Uterus (tissue), 3 donors: ENCODE measurements at regions not wholly inside any gene's neighbourhood (a gene's known extent, or its start where the extent isn't known, plus 50 kb on each side); places are given as distances from the start of the nearest gene placed in this dataset.

Experiments used
- DNase-seq, 2 donors: peaks; one replicate each; pipeline ENCODE4 v3.0.0-alpha.2; 2019 to 2020
- H3K27ac ChIP-seq, 2 donors: fragments of 200-600 bp; sonication (generic); 1 replicate in 1 of 2; 2 replicates in 1 of 2; pipeline ENCODE4 v1.5.1; 2016 to 2018
- H3K27me3 ChIP-seq, 2 donors: fragments of 200-600 bp; sonication (generic); one replicate each; pipeline ENCODE4 v1.5.1; 2018 to 2019; ENCODE audit warnings: control low read depth in 1 of 2
- H3K36me3 ChIP-seq, 2 donors: fragments of 200-600 bp; sonication (generic); one replicate each; pipeline ENCODE4 v1.5.1; 2019; ENCODE audit warnings: control low read depth in 1 of 2
- H3K4me1 ChIP-seq, 2 donors: fragments of 200-600 bp; sonication (generic); one replicate each; pipeline ENCODE4 v1.5.1; 2018 to 2019; ENCODE audit warnings: control low read depth in 1 of 2
- H3K4me3 ChIP-seq, 2 donors: fragments of 200-600 bp; sonication (generic); 1 replicate in 1 of 2; 2 replicates in 1 of 2; pipeline ENCODE4 v1.5.1; 2018 to 2019; ENCODE audit warnings: mild to moderate bottlenecking in 1 of 2
- H3K9me3 ChIP-seq, 2 donors: fragments of 200-600 bp; sonication (generic); one replicate each; pipeline ENCODE4 v1.5.1; 2019; ENCODE audit warnings: control low read depth in 1 of 2
- POLR2A ChIP-seq, 2 donors: fragments of 450-650 bp; IDR thresholded peaks; one replicate each; pipeline ENCODE4 v1.6.1; 2016; ENCODE audit warnings: antibody characterized with exemption in 2 of 2, mild to moderate bottlenecking in 1 of 2, moderate library complexity in 1 of 2
- intact Hi-C: fragments of 100-400 bp; cut with DNase I; formaldehyde crosslinking; loops from one replicate; pipeline ENCODE4 v1.15.1; 2023; ENCODE audit warnings: low total_unique reads
- TF ChIP-seq, protein P1 (sequence below), 4 experiments: fragments of 200-600 bp in 2 of 4; fragments of 450-650 bp in 2 of 4; sonication (generic) in 2 of 4; IDR thresholded peaks; one replicate each; pipeline ENCODE4 v1.5.1; 2016 to 2019; ENCODE audit warnings: antibody characterized with exemption in 4 of 4, mild to moderate bottlenecking in 2 of 4, moderate library complexity in 1 of 4
- donor health status: DM: yes; HTN: yes; CAD: no.

DNA sequence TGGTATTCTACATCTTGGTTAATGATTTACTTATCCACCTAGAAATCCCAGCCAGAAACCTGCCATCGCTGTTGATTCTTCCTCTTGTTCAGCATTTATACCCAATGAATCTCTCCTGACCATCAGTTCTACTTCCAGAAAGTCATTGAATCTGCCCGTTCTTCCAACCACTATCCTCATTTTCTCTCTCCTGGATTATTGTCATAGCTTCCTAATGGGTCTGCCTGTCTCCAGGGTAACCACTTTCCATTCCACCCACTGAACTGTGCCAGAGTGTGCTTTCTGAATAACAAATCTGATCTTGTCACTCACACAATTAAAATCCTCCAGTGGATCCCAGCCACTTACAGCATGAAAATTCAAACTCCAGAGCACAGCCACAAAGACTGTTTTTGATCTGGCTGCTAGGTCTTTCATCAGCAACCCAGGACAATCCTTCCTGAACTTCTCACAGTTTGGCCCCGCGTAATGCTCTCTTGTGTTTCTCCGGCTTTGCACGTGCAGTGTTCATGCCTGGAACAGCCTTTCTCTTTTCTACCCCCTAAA, 330.6 kb downstream of the SPRY2 start:
- intact Hi-C loops = no loop called here
- no peaks in the 10 kb centered on the region for H3K4me1 ChIP-seq

GRCh38 chr13:80009760-80010159, 331.2 kb downstream of the SPRY2 start:
- Histone ChIP-seq H3K4me1 (no peaks in the 10 kb centered on the region), H3K36me3 (no peaks in the 10 kb centered on the region), H3K4me3 (no peak overlapping the region), H3K27ac (no peak overlapping the region), H3K9me3 (no peaks in the 10 kb centered on the region), H3K27me3 (no peaks in the 10 kb centered on the region)
- TF ChIP-seq, protein P1, sequence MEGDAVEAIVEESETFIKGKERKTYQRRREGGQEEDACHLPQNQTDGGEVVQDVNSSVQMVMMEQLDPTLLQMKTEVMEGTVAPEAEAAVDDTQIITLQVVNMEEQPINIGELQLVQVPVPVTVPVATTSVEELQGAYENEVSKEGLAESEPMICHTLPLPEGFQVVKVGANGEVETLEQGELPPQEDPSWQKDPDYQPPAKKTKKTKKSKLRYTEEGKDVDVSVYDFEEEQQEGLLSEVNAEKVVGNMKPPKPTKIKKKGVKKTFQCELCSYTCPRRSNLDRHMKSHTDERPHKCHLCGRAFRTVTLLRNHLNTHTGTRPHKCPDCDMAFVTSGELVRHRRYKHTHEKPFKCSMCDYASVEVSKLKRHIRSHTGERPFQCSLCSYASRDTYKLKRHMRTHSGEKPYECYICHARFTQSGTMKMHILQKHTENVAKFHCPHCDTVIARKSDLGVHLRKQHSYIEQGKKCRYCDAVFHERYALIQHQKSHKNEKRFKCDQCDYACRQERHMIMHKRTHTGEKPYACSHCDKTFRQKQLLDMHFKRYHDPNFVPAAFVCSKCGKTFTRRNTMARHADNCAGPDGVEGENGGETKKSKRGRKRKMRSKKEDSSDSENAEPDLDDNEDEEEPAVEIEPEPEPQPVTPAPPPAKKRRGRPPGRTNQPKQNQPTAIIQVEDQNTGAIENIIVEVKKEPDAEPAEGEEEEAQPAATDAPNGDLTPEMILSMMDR (IDR thresholded peaks at IDR 0.05) = no peak
- TF ChIP-seq POLR2A (IDR thresholded peaks at IDR 0.05) = no peak
- no peak for DNase-seq
- intact Hi-C loops = no loop called here

More for the DNA sequence above, 330.6 kb downstream of the SPRY2 start:
- H3K27ac ChIP-seq = no peak overlapping the region
- no peak overlapping the region for H3K4me3 ChIP-seq
- no peak for TF ChIP-seq POLR2A (IDR thresholded peaks at IDR 0.05)
- TF ChIP-seq, protein P1 (IDR thresholded peaks at IDR 0.05) = no peak
- no peaks in the 10 kb centered on the region for H3K9me3 ChIP-seq
- no peaks in the 10 kb centered on the region for H3K27me3 ChIP-seq
- no peaks in the 10 kb centered on the region for H3K36me3 ChIP-seq
- no peak for DNase-seq

GRCh38 chr13:80006940-80007339, 334.0 kb downstream of the SPRY2 start:
- Histone ChIP-seq H3K27ac (no peak overlapping the region), H3K9me3 (no peaks in the 10 kb centered on the region), H3K27me3 (no peaks in the 10 kb centered on the region), H3K36me3 (no peaks in the 10 kb centered on the region), H3K4me1 (no peaks in the 10 kb centered on the region), H3K4me3 (no peak overlapping the region)
- TF ChIP-seq POLR2A (IDR thresholded peaks at IDR 0.05) = no peak
- TF ChIP-seq, protein P1 (IDR thresholded peaks at IDR 0.05) = no peak
- intact Hi-C loops = no loop called here
- no peak for DNase-seq

DNA sequence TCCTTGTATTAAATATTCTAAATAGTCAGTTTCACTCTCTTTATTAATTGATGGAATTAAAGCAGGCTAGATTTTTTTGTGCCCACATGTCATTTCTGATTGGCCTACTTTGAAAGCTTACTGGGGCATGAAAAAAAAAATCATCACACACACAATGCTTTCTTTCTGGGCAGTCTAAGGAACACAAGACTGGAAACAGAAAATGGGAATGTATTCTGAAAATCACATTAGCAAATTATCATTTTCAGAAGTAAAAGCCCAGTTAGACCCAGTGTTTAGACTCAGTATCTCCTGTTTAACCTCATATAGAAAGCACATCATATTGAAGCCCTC, 339.4 kb downstream of the SPRY2 start:
- Histone ChIP-seq H3K4me1 (no peaks in the 10 kb centered on the region), H3K36me3 (no peaks in the 10 kb centered on the region), H3K4me3 (no peak overlapping the region), H3K27ac (no peak overlapping the region), H3K27me3 (no peaks in the 10 kb centered on the region), H3K9me3 (no peaks in the 10 kb centered on the region)
- no peak for DNase-seq
- intact Hi-C loops = no loop called here
- TF ChIP-seq, protein P1 (IDR thresholded peaks at IDR 0.05) = no peak
- TF ChIP-seq POLR2A (IDR thresholded peaks at IDR 0.05) = no peak

GRCh38 chr13:80000684-80001509, 340.0 kb downstream of the SPRY2 start:
- H3K9me3 ChIP-seq = no peaks in the 10 kb centered on the region
- TF ChIP-seq, protein P1 (IDR thresholded peaks at IDR 0.05) = no peak
- no peak for TF ChIP-seq POLR2A (IDR thresholded peaks at IDR 0.05)
- no peak overlapping the region for H3K4me3 ChIP-seq
- intact Hi-C loops = no loop called here
- DNase-seq = no peak
- no peak overlapping the region for H3K27ac ChIP-seq
- H3K27me3 ChIP-seq = no peaks in the 10 kb centered on the region
- no peaks in the 10 kb centered on the region for H3K4me1 ChIP-seq
- no peaks in the 10 kb centered on the region for H3K36me3 ChIP-seq
